Ovary (tissue), 7 donors: ENCODE measurements at regions not wholly inside any gene's neighbourhood (a gene's known extent, or its start where the extent isn't known, plus 50 kb on each side); places are given as distances from the start of the nearest gene placed in this dataset.

Experiments
- DNase-seq, 5 donors: peaks; one replicate each; pipeline ENCODE4 v3.0.0-alpha.2; 2019 to 2020
- H3K27ac ChIP-seq, 2 donors: fragments of 200-600 bp; one replicate each; pipeline versions ENCODE4 v1.5.1 to v1.8.0; 2019 to 2022
- H3K27me3 ChIP-seq: fragments of 200-600 bp; one replicate; pipeline ENCODE4 v1.8.0; 2022
- H3K36me3 ChIP-seq: fragments of 200-600 bp; sonication (generic); one replicate; pipeline ENCODE4 v1.5.1; 2019
- H3K4me1 ChIP-seq: one replicate; pipeline ENCODE4 v1.8.1; 2013; ENCODE audit warnings: mild to moderate bottlenecking, moderate library complexity; ENCODE audit not compliant: insufficient read depth
- H3K4me3 ChIP-seq: fragments of 200-600 bp; sonication (generic); one replicate; pipeline ENCODE4 v1.5.1; 2017
- H3K9me3 ChIP-seq, 2 donors: fragments of 200-600 bp in 1 of 2; sonication (generic) in 1 of 2; one replicate each; pipeline versions ENCODE4 v1.5.1 to v1.8.1; 2013 to 2019; ENCODE audit warnings: mild to moderate bottlenecking in 1 of 2, moderate library complexity in 1 of 2
- EP300 ChIP-seq: sonication (generic); formaldehyde crosslinking; IDR thresholded peaks from one replicate; pipeline ENCODE4 v1.6.1; 2017; ENCODE audit warnings: antibody characterized with exemption
- POLR2A ChIP-seq: fragments of 450-650 bp; IDR thresholded peaks from one replicate; pipeline ENCODE4 v1.6.1; 2017; ENCODE audit warnings: antibody characterized with exemption, mild to moderate bottlenecking, moderate library complexity
- WGBS, 3 donors: extraction: QIAGEN DNeasy Blood & Tissue Kit in 1 of 3; methylation state at CpG; one replicate each; pipeline versions ENCODE4 v1.1.5 to v1.1.7; 2013 to 2017; 5-methylcytosine and 5-hydroxymethylcytosine counted together
- intact Hi-C, 4 donors: fragments of 100-400 bp; cut with DNase I; formaldehyde crosslinking; loops; one replicate each; pipeline versions ENCODE4 v1.11.0 to v1.15.1; 2022 to 2023
- TF ChIP-seq, protein P1 (sequence below), 3 donors: fragments of 450-650 bp in 2 of 3; fragments of 200-600 bp in 1 of 3; IDR thresholded peaks; one replicate each; pipeline versions ENCODE4 v1.5.1 to v1.8.0; 2016 to 2022; ENCODE audit warnings: antibody characterized with exemption in 3 of 3, mild to moderate bottlenecking in 1 of 3
- donor health status: DM: no; HTN: no; CAD: no; lungs with moderate emphysema.
- donor health status: DM: no; HTN: no; CAD: no.
- donor health status: Bipolar disorder and iron deficiency.
- donor health status: DM: no; HTN: no; CAD: no.
- donor health status: DM: yes; HTN: yes; CAD: no.

DNA sequence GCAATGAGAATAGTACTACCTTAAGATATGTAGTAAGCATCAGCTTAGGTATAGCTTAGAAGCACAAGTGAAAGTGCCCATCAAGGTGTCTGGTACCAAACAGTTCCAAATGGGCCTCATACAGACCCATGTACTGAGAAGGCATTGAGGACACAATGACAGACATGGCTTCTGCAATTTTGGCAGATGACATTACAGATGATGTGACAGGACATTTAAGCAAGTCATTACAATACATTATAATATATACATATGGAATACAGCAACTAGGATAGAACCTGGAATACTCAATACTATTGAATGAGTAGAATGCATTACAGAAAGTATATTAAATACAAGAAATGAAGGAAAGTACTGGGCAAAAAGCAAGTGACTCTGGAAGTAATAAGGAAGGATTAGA, 256.4 kb downstream of the GXYLT1 start:
- Histone ChIP-seq H3K27ac (no peak overlapping the region), H3K27me3 (no peaks in the 10 kb centered on the region), H3K9me3 (no peaks in the 10 kb centered on the region), H3K4me3 (no peak overlapping the region), H3K4me1 (no peaks in the 10 kb centered on the region), H3K36me3 (no peaks in the 10 kb centered on the region)
- TF ChIP-seq POLR2A (no peak), EP300 (no peak)
- TF ChIP-seq, protein P1, sequence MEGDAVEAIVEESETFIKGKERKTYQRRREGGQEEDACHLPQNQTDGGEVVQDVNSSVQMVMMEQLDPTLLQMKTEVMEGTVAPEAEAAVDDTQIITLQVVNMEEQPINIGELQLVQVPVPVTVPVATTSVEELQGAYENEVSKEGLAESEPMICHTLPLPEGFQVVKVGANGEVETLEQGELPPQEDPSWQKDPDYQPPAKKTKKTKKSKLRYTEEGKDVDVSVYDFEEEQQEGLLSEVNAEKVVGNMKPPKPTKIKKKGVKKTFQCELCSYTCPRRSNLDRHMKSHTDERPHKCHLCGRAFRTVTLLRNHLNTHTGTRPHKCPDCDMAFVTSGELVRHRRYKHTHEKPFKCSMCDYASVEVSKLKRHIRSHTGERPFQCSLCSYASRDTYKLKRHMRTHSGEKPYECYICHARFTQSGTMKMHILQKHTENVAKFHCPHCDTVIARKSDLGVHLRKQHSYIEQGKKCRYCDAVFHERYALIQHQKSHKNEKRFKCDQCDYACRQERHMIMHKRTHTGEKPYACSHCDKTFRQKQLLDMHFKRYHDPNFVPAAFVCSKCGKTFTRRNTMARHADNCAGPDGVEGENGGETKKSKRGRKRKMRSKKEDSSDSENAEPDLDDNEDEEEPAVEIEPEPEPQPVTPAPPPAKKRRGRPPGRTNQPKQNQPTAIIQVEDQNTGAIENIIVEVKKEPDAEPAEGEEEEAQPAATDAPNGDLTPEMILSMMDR (IDR thresholded peaks at IDR 0.05): no peak
- intact Hi-C loops: no loop called here
- DNase-seq: no peak

DNA sequence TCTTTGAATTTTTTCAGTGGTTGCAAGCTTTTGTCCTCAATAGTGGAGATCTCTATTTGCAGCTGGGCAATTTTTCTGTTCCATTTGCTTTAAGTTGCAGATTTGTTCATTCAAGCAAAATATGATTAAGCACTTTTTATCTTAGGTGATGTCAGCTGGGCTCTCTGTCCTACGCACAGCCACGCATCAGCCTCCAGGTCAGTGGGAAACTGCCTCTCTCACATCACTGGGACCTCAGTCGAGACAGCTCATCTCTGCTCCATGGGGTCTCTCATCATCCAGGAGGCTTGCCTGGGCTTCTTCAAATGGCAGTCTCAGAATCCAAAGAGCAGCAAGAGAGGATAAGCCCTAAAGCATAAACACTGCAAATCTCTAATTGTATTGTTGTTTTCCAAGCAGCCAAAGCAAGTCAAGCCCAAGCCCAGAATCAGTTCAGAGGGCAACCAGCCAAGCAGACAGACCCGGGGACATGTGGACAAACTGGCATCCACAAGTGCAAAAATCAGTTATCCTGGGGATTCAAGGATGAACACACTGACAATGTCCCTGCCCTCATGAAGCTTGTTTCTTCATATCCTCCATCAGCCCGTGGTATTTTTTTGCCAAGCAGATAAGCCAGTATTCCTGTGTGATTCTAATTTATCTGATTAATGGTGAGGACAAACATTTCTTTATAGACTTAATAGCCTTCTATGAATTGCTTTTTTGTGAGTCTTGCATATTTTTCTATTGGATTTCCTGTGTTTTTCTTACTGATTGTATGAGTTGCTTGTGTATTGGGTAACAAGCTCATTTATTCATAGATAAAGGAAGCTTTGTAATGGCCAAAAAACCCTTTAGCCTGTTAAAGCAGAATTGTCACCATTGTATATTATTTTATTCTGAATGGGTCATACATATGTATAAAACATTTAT, 262.5 kb downstream of the GXYLT1 start:
- TF ChIP-seq EP300 (no peak), POLR2A (no peak)
- TF ChIP-seq, protein P1 (IDR thresholded peaks at IDR 0.05): no peak
- H3K27me3 ChIP-seq: no peaks in the 10 kb centered on the region
- WGBS, 3 donors: 57 to 70% (median 65%) methylated on average over 5 of the region's 5 CpGs
- DNase-seq: no peak
- H3K9me3 ChIP-seq: no peaks in the 10 kb centered on the region
- intact Hi-C loops: no loop called here
- no peaks in the 10 kb centered on the region for H3K4me1 ChIP-seq
- H3K36me3 ChIP-seq: no peaks in the 10 kb centered on the region
- H3K27ac ChIP-seq: no peak overlapping the region
- no peak overlapping the region for H3K4me3 ChIP-seq

DNA sequence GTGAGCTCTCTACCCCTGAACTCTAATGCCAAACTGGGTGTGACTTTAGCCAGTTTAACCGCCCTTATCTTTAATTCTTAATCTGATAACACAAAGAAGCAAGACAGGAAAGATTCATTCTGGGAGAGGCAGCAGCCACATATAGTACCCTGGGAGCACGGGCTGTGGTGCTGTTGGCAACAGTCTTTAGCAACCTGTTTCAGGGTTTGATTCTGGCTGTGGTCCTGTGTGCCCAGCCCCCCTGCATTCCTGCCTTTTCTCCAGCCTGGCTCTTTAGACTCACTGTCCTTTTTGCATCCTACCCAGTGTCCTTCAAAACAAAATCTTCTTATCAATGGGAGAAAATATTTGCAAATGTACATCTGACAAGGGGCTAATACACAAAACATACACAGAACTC, 275.2 kb downstream of the GXYLT1 start:
- H3K4me3 ChIP-seq: no peak overlapping the region
- H3K27me3 ChIP-seq: no peaks in the 10 kb centered on the region
- 48 to 63% (median 55%) methylated on average over 2 of the region's 2 CpGs for WGBS, 3 donors
- no peaks in the 10 kb centered on the region for H3K4me1 ChIP-seq
- TF ChIP-seq EP300 (no peak), POLR2A (no peak)
- TF ChIP-seq, protein P1 (IDR thresholded peaks at IDR 0.05): no peak
- H3K36me3 ChIP-seq: no peaks in the 10 kb centered on the region
- H3K9me3 ChIP-seq: no peaks in the 10 kb centered on the region
- no peak for DNase-seq
- H3K27ac ChIP-seq: no peak overlapping the region
- intact Hi-C loops: no loop called here

DNA sequence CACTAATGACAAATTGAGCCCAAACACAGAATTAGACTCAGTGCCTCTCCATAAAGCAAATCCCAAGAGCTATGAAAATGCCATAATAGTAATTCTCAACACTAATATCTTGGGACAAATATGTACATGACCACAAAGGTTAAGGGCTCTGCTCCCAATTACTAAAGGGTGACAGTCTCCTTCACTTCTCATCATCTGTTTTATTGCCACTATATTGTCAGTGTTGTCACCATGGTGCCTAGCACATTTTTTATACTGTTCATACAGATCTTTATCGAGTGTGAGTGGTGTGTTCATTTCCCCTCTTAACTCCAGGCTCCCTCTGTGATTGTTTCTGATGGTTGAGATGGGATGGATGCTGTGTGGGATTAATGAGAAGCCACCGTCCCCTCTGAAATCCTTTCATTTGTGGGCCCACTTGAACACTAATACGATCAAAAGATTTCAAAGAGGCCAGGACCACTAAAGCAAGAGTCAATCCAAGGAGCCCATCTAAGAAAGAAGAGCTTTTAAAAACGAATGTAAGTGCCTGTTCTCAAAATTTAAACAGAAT, 277.7 kb downstream of the GXYLT1 start:
- intact Hi-C loops: no loop called here
- Histone ChIP-seq H3K4me1 (no peaks in the 10 kb centered on the region), H3K9me3 (no peaks in the 10 kb centered on the region), H3K36me3 (no peaks in the 10 kb centered on the region), H3K27ac (no peak overlapping the region), H3K4me3 (no peak overlapping the region), H3K27me3 (no peaks in the 10 kb centered on the region)
- no peak for DNase-seq
- no peak for TF ChIP-seq EP300
- TF ChIP-seq, protein P1 (IDR thresholded peaks at IDR 0.05): no peak
- no peak for TF ChIP-seq POLR2A
- 84 to 89% (median 85%) methylated on average over 4 of the region's 4 CpGs for WGBS, 3 donors
